Breast epithelium (tissue), 4 donors: ENCODE measurements at regions not wholly inside any gene's neighbourhood (a gene's known extent, or its start where the extent isn't known, plus 50 kb on each side); places are given as distances from the start of the nearest gene placed in this dataset.

Experiments
- DNase-seq, 2 donors: peaks; one replicate each; pipeline ENCODE4 v3.0.0-alpha.2; 2019; ENCODE audit warnings: low spot score in 2 of 2
- H3K27ac ChIP-seq, 2 donors: fragments of 200-600 bp; sonication (generic) in 1 of 2; one replicate each; pipeline ENCODE4 v1.5.1; 2016 to 2019; ENCODE audit warnings: mild to moderate bottlenecking in 1 of 2
- H3K27me3 ChIP-seq, 2 donors: fragments of 200-600 bp; sonication (generic) in 1 of 2; one replicate each; pipeline versions ENCODE4 v1.5.1 to v1.6.0; 2017 to 2019; ENCODE audit warnings: control low read depth in 1 of 2, mild to moderate bottlenecking in 1 of 2
- H3K36me3 ChIP-seq: fragments of 200-600 bp; one replicate; pipeline ENCODE4 v1.5.1; 2019
- H3K4me1 ChIP-seq, 2 donors: fragments of 200-600 bp; sonication (generic); one replicate each; pipeline ENCODE4 v1.5.1; 2016 to 2019; ENCODE audit warnings: control low read depth in 1 of 2
- H3K4me3 ChIP-seq, 3 donors: fragments of 200-600 bp; sonication (generic); 1 replicate in 2 of 3; 2 replicates in 1 of 3; pipeline ENCODE4 v1.5.1; 2016 to 2019; ENCODE audit warnings: mild to moderate bottlenecking in 3 of 3, moderate library complexity in 2 of 3
- H3K9me3 ChIP-seq, 2 donors: fragments of 200-600 bp; sonication (generic) in 1 of 2; one replicate each; pipeline ENCODE4 v1.5.1; 2016 to 2019; ENCODE audit warnings: control low read depth in 1 of 2
- POLR2A ChIP-seq: fragments of 450-650 bp; IDR thresholded peaks from one replicate; pipeline ENCODE4 v1.6.1; 2016; ENCODE audit warnings: antibody characterized with exemption, mild to moderate bottlenecking, moderate library complexity
- POLR2AphosphoS5 ChIP-seq, 3 donors: sonication (generic); formaldehyde crosslinking; IDR thresholded peaks; one replicate each; pipeline ENCODE4 v1.6.1; 2017; ENCODE audit warnings: antibody characterized with exemption in 3 of 3
- intact Hi-C: fragments of 100-400 bp; cut with DNase I; formaldehyde crosslinking; loops from one replicate; pipeline ENCODE4 v1.15.1; 2023; ENCODE audit warnings: low total_unique reads
- TF ChIP-seq, protein P1 (sequence below), 3 donors: fragments of 450-650 bp; IDR thresholded peaks; one replicate each; pipeline ENCODE4 v1.5.1; 2016 to 2017; ENCODE audit warnings: antibody characterized with exemption in 3 of 3, mild to moderate bottlenecking in 3 of 3, moderate library complexity in 3 of 3

DNA sequence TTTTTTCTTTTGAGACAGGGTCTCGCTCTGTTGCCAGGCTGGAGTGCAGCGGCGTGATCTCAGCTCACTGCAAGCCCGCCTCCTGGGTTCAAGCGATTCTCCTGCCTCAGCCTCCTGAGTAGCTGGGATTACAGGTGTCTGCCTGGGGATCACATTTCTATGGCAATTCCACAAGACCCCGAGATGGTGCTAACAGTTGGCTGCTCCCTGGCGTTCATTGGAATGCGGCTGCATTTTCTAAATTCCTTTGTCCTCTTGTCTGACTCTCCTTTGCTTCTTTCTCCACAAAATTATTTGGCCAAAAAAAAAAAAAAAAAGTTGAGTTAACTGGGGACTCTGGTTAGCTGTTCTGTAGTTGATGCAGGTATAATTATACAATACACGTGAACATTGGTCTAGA, 176.4 kb downstream of the ETS2 start:
- no peak for DNase-seq
- H3K27me3 ChIP-seq = no peaks in the 10 kb centered on the region
- H3K4me1 ChIP-seq = peaks cover 5 to 10% of the 10 kb centered on the region in 2 donors
- intact Hi-C loops = no loop called here
- no peak overlapping the region for H3K27ac ChIP-seq
- H3K4me3 ChIP-seq = no peak overlapping the region
- no peaks in the 10 kb centered on the region for H3K9me3 ChIP-seq
- no peaks in the 10 kb centered on the region for H3K36me3 ChIP-seq
- TF ChIP-seq POLR2A (no peak), POLR2AphosphoS5 (IDR thresholded peaks at IDR 0.05) (no peak)
- TF ChIP-seq, protein P1, sequence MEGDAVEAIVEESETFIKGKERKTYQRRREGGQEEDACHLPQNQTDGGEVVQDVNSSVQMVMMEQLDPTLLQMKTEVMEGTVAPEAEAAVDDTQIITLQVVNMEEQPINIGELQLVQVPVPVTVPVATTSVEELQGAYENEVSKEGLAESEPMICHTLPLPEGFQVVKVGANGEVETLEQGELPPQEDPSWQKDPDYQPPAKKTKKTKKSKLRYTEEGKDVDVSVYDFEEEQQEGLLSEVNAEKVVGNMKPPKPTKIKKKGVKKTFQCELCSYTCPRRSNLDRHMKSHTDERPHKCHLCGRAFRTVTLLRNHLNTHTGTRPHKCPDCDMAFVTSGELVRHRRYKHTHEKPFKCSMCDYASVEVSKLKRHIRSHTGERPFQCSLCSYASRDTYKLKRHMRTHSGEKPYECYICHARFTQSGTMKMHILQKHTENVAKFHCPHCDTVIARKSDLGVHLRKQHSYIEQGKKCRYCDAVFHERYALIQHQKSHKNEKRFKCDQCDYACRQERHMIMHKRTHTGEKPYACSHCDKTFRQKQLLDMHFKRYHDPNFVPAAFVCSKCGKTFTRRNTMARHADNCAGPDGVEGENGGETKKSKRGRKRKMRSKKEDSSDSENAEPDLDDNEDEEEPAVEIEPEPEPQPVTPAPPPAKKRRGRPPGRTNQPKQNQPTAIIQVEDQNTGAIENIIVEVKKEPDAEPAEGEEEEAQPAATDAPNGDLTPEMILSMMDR (IDR thresholded peaks at IDR 0.05) = no peak

DNA sequence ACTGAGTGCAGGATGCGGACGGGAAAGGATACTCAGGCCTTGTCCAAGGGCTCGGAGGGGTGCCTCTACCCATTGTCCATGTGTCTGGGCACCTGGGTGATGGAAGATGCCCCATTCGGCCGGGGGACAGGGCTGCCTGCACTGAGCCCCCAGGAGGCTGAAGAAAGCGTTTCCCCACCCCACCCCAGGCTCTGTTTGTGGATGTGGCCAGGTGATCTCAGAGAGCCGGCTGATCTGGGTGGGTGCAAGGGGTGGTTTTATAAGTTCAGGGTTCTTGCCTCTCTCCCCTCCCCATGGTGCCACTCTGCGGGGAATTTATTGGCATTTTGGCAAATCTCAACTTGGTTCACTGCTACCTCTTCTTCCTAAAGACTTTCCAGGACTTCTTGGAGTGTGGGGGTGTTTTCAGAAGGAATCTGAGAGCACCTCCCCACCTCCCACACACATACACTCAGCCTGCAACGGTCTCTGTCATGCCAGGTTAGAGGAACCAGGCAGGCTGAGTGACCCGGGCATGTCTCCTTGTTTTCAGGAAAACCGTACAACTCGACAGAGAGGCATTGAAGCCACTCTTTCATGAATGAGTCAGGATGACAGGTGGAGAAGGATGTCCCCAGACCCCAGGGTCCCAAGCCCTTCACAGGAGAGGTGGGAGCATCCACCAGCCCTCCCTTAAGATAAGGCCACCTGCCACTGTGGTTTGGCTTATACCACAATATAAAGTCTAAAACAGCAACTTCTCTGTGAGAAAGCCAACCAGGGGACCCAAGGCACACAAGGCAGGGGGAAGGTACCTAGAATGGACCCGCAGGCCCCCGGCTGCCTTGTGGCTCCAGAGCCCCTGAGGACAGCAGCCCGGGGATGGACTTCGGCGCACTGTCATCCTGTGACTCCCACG, 174.9 kb downstream of the ETS2 start:
- H3K36me3 ChIP-seq = no peaks in the 10 kb centered on the region
- no peaks in the 10 kb centered on the region for H3K27me3 ChIP-seq
- H3K4me1 ChIP-seq = peaks cover 5 to 10% of the 10 kb centered on the region in 2 donors
- no peak overlapping the region for H3K27ac ChIP-seq
- H3K4me3 ChIP-seq = no peak overlapping the region
- intact Hi-C loops = no loop called here
- TF ChIP-seq POLR2A (no peak), POLR2AphosphoS5 (IDR thresholded peaks at IDR 0.05) (no peak)
- TF ChIP-seq, protein P1 (IDR thresholded peaks at IDR 0.05) = no peak
- no peaks in the 10 kb centered on the region for H3K9me3 ChIP-seq
- DNase-seq = no peak

DNA sequence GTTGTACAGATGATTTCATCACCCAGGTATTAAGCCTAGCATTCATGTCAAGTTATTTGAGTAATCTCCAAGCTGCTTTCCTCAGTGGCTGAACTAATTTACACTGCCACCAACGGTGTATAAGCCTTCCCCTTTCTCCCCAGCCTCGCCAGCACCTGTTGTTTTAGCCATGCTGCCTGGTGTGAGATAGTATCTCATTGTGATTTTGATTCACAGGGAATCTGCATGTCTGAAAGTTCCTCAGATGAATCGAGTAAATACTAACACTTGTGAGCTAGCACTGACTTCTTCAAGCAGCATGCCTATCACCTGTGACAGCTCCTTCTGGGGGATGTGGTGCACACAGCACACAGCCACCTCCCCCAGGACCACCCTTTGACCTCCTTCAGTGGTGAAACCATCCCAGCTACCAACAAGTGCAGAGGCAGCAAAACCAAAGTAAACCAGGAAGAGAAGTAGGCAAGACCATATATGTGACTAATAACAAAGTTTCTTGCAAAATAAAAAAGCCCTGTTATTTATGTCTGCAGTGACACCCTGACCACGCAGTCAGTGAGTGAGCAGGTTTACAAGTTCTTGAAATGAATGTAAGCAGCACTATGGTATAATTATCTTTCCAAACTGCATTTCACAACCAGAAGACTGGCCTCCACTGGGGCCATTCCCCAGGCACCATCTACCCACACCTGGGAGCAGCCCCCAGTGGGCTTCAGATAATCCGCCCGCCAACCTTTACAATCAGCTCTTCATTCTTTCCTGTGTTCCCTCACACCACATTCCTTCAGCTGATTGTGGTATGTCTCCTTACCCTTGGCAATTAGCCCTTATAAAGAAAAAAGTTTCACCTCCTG, 173.8 kb downstream of the ETS2 start:
- H3K36me3 ChIP-seq = no peaks in the 10 kb centered on the region
- no peaks in the 10 kb centered on the region for H3K27me3 ChIP-seq
- H3K4me1 ChIP-seq = peaks cover 2 to 4% of the 10 kb centered on the region in 2 donors
- H3K9me3 ChIP-seq = no peaks in the 10 kb centered on the region
- H3K4me3 ChIP-seq = no peak overlapping the region
- no peak for DNase-seq
- intact Hi-C loops = no loop called here
- H3K27ac ChIP-seq = no peak overlapping the region
- TF ChIP-seq POLR2A = no peak
- TF ChIP-seq, protein P1 (IDR thresholded peaks at IDR 0.05) = no peak
- no peak for TF ChIP-seq POLR2AphosphoS5 (IDR thresholded peaks at IDR 0.05)

DNA sequence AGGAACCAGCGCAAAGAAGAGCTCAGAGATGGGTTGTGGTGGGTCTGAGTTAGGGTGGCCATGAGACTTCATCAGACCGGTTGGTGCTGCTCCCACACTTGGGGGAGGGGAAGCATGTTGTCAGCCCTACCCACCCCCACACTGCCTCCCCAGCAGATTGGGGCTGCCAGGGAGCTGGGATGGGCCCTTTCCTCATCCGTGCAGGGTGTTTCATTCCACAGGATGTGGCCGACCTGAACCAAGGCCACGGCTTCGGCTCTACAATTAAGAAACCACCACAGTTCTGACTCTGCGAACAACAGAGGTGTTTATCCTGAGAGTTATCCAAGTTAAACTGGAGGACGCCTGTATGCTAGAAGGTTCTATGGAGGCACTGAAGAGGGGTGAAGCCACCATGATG, 171.2 kb downstream of the ETS2 start:
- intact Hi-C loops = no loop called here
- no peak for TF ChIP-seq POLR2AphosphoS5 (IDR thresholded peaks at IDR 0.05)
- TF ChIP-seq, protein P1 (IDR thresholded peaks at IDR 0.05) = no peak
- no peak for TF ChIP-seq POLR2A

DNA sequence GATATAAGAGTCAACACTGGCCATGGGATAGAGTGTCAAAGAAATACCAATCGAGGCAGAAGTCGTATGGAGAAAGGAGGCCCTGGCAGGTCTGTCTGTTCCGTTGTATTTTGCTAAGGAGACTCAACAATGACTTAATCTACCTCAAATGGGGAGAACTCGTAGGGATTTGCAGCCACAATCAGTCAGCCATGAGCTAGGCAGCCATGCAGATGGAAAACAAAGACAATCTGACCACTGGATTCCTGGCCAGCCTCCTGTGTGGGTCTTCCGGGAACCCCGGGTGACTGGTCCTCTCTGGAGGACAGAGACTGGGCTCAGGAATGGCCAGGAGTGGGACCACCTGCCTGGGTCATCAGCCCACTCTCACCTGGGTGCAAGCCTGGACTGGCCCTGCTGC, 167.8 kb downstream of the ETS2 start:
- H3K27me3 ChIP-seq = no peaks in the 10 kb centered on the region
- no peak overlapping the region for H3K27ac ChIP-seq
- no peak for DNase-seq
- H3K4me1 ChIP-seq = no peaks in the 10 kb centered on the region
- H3K4me3 ChIP-seq = no peak overlapping the region
- H3K36me3 ChIP-seq = no peaks in the 10 kb centered on the region
- intact Hi-C loops = no loop called here
- no peak for TF ChIP-seq POLR2AphosphoS5 (IDR thresholded peaks at IDR 0.05)
- no peak for TF ChIP-seq POLR2A
- TF ChIP-seq, protein P1 (IDR thresholded peaks at IDR 0.05) = no peak
- no peaks in the 10 kb centered on the region for H3K9me3 ChIP-seq

More for the DNA sequence above, 171.2 kb downstream of the ETS2 start:
- Histone ChIP-seq H3K4me1 (no peaks in the 10 kb centered on the region), H3K36me3 (no peaks in the 10 kb centered on the region), H3K4me3 (no peak overlapping the region), H3K27ac (no peak overlapping the region), H3K27me3 (no peaks in the 10 kb centered on the region), H3K9me3 (no peaks in the 10 kb centered on the region)
- no peak for DNase-seq
